Upper lobe of left lung (tissue), 4 donors: ENCODE measurements at regions not wholly inside any gene's neighbourhood (a gene's known extent, or its start where the extent isn't known, plus 50 kb on each side); places are given as distances from the start of the nearest gene placed in this dataset.

Source experiments
- POLR2A ChIP-seq, 4 donors: fragments of 450-650 bp; IDR thresholded peaks; one replicate each; pipeline ENCODE4 v1.5.1; 2016 to 2017; ENCODE audit warnings: antibody characterized with exemption in 4 of 4, mild to moderate bottlenecking in 2 of 4
- POLR2AphosphoS5 ChIP-seq, 2 donors: sonication (generic); formaldehyde crosslinking; IDR thresholded peaks; one replicate each; pipeline ENCODE4 v1.5.1; 2017; ENCODE audit warnings: antibody characterized with exemption in 2 of 2
- TF ChIP-seq, protein P1 (sequence below), 6 experiments: fragments of 450-650 bp in 4 of 6; fragments of 200-600 bp in 2 of 6; sonication (generic) in 2 of 6; IDR thresholded peaks; one replicate each; pipeline ENCODE4 v1.5.1; 2016 to 2019; ENCODE audit warnings: antibody characterized with exemption in 6 of 6

- no peak for TF ChIP-seq POLR2AphosphoS5 (IDR thresholded peaks at IDR 0.05)
- TF ChIP-seq, protein P1, sequence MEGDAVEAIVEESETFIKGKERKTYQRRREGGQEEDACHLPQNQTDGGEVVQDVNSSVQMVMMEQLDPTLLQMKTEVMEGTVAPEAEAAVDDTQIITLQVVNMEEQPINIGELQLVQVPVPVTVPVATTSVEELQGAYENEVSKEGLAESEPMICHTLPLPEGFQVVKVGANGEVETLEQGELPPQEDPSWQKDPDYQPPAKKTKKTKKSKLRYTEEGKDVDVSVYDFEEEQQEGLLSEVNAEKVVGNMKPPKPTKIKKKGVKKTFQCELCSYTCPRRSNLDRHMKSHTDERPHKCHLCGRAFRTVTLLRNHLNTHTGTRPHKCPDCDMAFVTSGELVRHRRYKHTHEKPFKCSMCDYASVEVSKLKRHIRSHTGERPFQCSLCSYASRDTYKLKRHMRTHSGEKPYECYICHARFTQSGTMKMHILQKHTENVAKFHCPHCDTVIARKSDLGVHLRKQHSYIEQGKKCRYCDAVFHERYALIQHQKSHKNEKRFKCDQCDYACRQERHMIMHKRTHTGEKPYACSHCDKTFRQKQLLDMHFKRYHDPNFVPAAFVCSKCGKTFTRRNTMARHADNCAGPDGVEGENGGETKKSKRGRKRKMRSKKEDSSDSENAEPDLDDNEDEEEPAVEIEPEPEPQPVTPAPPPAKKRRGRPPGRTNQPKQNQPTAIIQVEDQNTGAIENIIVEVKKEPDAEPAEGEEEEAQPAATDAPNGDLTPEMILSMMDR (IDR thresholded peaks at IDR 0.05): no peak
- TF ChIP-seq POLR2A (IDR thresholded peaks at IDR 0.05): no peak
These were observed 88.6 kb downstream of the FGF9 start for GRCh38 chr13:21759463-21759862.
